SU-DHL-6 (cell line): ENCODE measurements at regions not wholly inside any gene's neighbourhood (a gene's known extent, or its start where the extent isn't known, plus 50 kb on each side); places are given as distances from the start of the nearest gene placed in this dataset.

ENCODE experiments used
- CTCF ChIP-seq: fragments of 200-600 bp; sonication (generic); IDR thresholded peaks from one replicate; pipeline ENCODE4 v1.5.1; 2017; ENCODE audit warnings: antibody characterized with exemption, mild to moderate bottlenecking, low read length, moderate library complexity; ENCODE audit not compliant: insufficient read depth, poor library complexity, severe bottlenecking
- EZH2phosphoT487 ChIP-seq: fragments of 200-600 bp; sonication (generic), shearing (Covaris generic); conservative IDR thresholded peaks from 2 replicates; pipeline ENCODE4 v1.6.1; 2018; ENCODE audit warnings: mild to moderate bottlenecking, antibody characterized with exemption, low read length, moderate library complexity, mixed read lengths

GRCh38 chr13:34214686-34215085 lies 396.7 kb downstream of the RFC3 start:
- TF ChIP-seq CTCF = no peak
- TF ChIP-seq EZH2phosphoT487 = no peak
